Astrocyte of the cerebellum (primary cell): ENCODE measurements at regions not wholly inside any gene's neighbourhood (a gene's known extent, or its start where the extent isn't known, plus 50 kb on each side); places are given as distances from the start of the nearest gene placed in this dataset.
"Not testable (repeated sequence)": the region's sequence is repeated elsewhere in the genome, so short reads cannot be mapped to it uniquely, and the experiment has no call there.

Source experiments
- DNase-seq: peaks from one replicate; pipeline ENCODE4 v3.0.0-alpha.2; 2011; ENCODE audit warnings: low read depth
- H3K4me3 ChIP-seq: 2 replicates; pipeline ENCODE4 v1.5.1; 2011; ENCODE audit warnings: mild to moderate bottlenecking, low read depth, low read length, moderate library complexity
- CTCF ChIP-seq: IDR thresholded peaks from 2 replicates; pipeline ENCODE4 v1.5.1; 2012; ENCODE audit warnings: low read length, low read depth, moderate library complexity, mild to moderate bottlenecking; ENCODE audit errors: missing control alignments
- in situ Hi-C: cut with HindIII; loops from 2 replicates; pipeline ENCODE4 v1.10.0; 2017; ENCODE audit warnings: low sequenced_read_pairs

GRCh38 chr13:90502153-90502552 is 845.3 kb upstream of the MIR17HG start:
- DNase-seq: no peak
- in situ Hi-C loops: no loop called here
- TF ChIP-seq CTCF: no peak
- H3K4me3 ChIP-seq: no peak overlapping the region

- no peak for TF ChIP-seq CTCF
- DNase-seq: no peak
- H3K4me3 ChIP-seq: no peak overlapping the region
- in situ Hi-C loops: no loop called here
These were observed 844.7 kb upstream of the MIR17HG start for GRCh38 chr13:90502762-90503161.

- H3K4me3 ChIP-seq: no peak overlapping the region
- in situ Hi-C loops: no loop called here
- TF ChIP-seq CTCF: no peak
- DNase-seq: no peak
These were observed 837.2 kb upstream of the MIR17HG start for GRCh38 chr13:90510319-90510718.

- no peak for DNase-seq
- no peak overlapping the region for H3K4me3 ChIP-seq
- in situ Hi-C loops: no loop called here
These were observed 835.6 kb upstream of the MIR17HG start for GRCh38 chr13:90511903-90512302.

GRCh38 chr13:90514712-90515111 is 832.8 kb upstream of the MIR17HG start:
- H3K4me3 ChIP-seq, DNase-seq, in situ Hi-C loops: not testable (repeated sequence)

More at GRCh38 chr13:90511903-90512302, 835.6 kb upstream of the MIR17HG start:
- TF ChIP-seq CTCF: no peak

GRCh38 chr13:90518417-90518816 is 829.1 kb upstream of the MIR17HG start:
- in situ Hi-C loops: no loop called here
- DNase-seq: no peak
- no peak for TF ChIP-seq CTCF
- no peak overlapping the region for H3K4me3 ChIP-seq

GRCh38 chr13:90519157-90519556 is 828.3 kb upstream of the MIR17HG start:
- DNase-seq: no peak
- in situ Hi-C loops: no loop called here
- no peak overlapping the region for H3K4me3 ChIP-seq
- no peak for TF ChIP-seq CTCF
